Breast epithelium (tissue), 3 donors: ENCODE measurements at regions not wholly inside any gene's neighbourhood (a gene's known extent, or its start where the extent isn't known, plus 50 kb on each side); places are given as distances from the start of the nearest gene placed in this dataset.

Experiments used
- CTCF ChIP-seq, 3 donors: fragments of 450-650 bp; IDR thresholded peaks; one replicate each; pipeline ENCODE4 v1.5.1; 2016 to 2017; ENCODE audit warnings: antibody characterized with exemption in 3 of 3, mild to moderate bottlenecking in 3 of 3, moderate library complexity in 3 of 3
- POLR2A ChIP-seq: fragments of 450-650 bp; IDR thresholded peaks from one replicate; pipeline ENCODE4 v1.6.1; 2016; ENCODE audit warnings: antibody characterized with exemption, mild to moderate bottlenecking, moderate library complexity
- POLR2AphosphoS5 ChIP-seq, 3 donors: sonication (generic); formaldehyde crosslinking; IDR thresholded peaks; one replicate each; pipeline ENCODE4 v1.6.1; 2017; ENCODE audit warnings: antibody characterized with exemption in 3 of 3

- TF ChIP-seq POLR2AphosphoS5 (IDR thresholded peaks at IDR 0.05): peak; percentile 50 to 73 (median 63)
- no peak for TF ChIP-seq CTCF (IDR thresholded peaks at IDR 0.05)
- no peak for TF ChIP-seq POLR2A
Measured at GRCh38 chr2:67649331-67650261, 252.5 kb downstream of the ETAA1 start.
